CD4-positive, alpha-beta T cell (primary cell): ENCODE measurements at regions not wholly inside any gene's neighbourhood (a gene's known extent, or its start where the extent isn't known, plus 50 kb on each side); places are given as distances from the start of the nearest gene placed in this dataset.

Experiments
- ATAC-seq: fragments of 200-7000 bp; cut with Tn5 transposase; one replicate; pipeline ENCODE4 v1.10.0; 2022; ENCODE audit warnings: mild to moderate bottlenecking; ENCODE audit not compliant: poor library complexity
- CTCF ChIA-PET: fragments of 350-600 bp; sonication (Branson Sonifier 250); formaldehyde crosslinking; loops from one replicate; lab custom pipeline; 2021; ENCODE audit warnings: antibody characterized with exemption, inconsistent platforms; lab: Charles Lee
- POLR2A ChIA-PET: fragments of 350-600 bp; sonication (Branson Sonifier 250); formaldehyde crosslinking; loops from one replicate; lab custom pipeline; 2021; ENCODE audit warnings: antibody characterized with exemption, inconsistent platforms; lab: Charles Lee
- DNase-seq, 14 experiments: peaks; one replicate each; pipeline ENCODE4 v3.0.0-alpha.2; 2013 to 2020; ENCODE audit warnings: mixed read lengths in 2 of 14
- H3K27ac ChIP-seq, 2 donors: one replicate each; pipeline versions ENCODE4 v1.5.1 to v1.7.0; 2013; ENCODE audit warnings: low read length in 2 of 2, low read depth in 1 of 2, mild to moderate bottlenecking in 1 of 2
- H3K27me3 ChIP-seq, 2 experiments: 1 replicate in 1 of 2; 2 replicates in 1 of 2; pipeline versions ENCODE4 v1.6.1 to v1.7.0; 2013; ENCODE audit warnings: low read length in 2 of 2, control low read depth in 1 of 2, mild to moderate bottlenecking in 1 of 2, moderate library complexity in 1 of 2; ENCODE audit not compliant: insufficient read depth in 2 of 2, control insufficient read depth in 1 of 2
- H3K36me3 ChIP-seq: one replicate; pipeline ENCODE4 v1.6.1; 2013; ENCODE audit warnings: low read length, control low read depth; ENCODE audit not compliant: insufficient read depth
- H3K4me1 ChIP-seq: one replicate; pipeline ENCODE4 v1.6.1; 2013; ENCODE audit warnings: low read length, control low read depth; ENCODE audit not compliant: insufficient read depth
- H3K4me3 ChIP-seq: one replicate; pipeline ENCODE4 v1.5.1; 2013; ENCODE audit warnings: mild to moderate bottlenecking, low read length, moderate library complexity
- H3K9me3 ChIP-seq, 2 experiments: 1 replicate in 1 of 2; 2 replicates in 1 of 2; pipeline versions ENCODE4 v1.6.1 to v1.7.0; 2013; ENCODE audit warnings: low read length in 2 of 2, mild to moderate bottlenecking in 2 of 2, control low read depth in 1 of 2, moderate library complexity in 1 of 2; ENCODE audit not compliant: control insufficient read depth in 1 of 2, insufficient read depth in 1 of 2
- H3K27ac Mint-ChIP-seq: one replicate; pipeline ENCODE4 v1.8.0; 2020; ENCODE audit warnings: mixed read lengths
- H3K27me3 Mint-ChIP-seq: one replicate; pipeline ENCODE4 v1.8.0; 2021; ENCODE audit warnings: mixed read lengths
- H3K36me3 Mint-ChIP-seq: one replicate; pipeline ENCODE4 v1.8.0; 2021; ENCODE audit warnings: low read depth, mixed read lengths
- H3K4me1 Mint-ChIP-seq: one replicate; pipeline ENCODE4 v1.8.0; 2021; ENCODE audit warnings: low read depth, mixed read lengths
- H3K4me3 Mint-ChIP-seq: one replicate; pipeline ENCODE4 v1.8.0; 2020; ENCODE audit warnings: mild to moderate bottlenecking, mixed read lengths
- H3K9me3 Mint-ChIP-seq: one replicate; pipeline ENCODE4 v1.8.0; 2020; ENCODE audit warnings: mixed read lengths
- CTCF ChIP-seq: fragments of 200-600 bp; IDR thresholded peaks from one replicate; pipeline ENCODE4 v1.8.0; 2022; ENCODE audit warnings: antibody characterized with exemption, mild to moderate bottlenecking
- intact Hi-C, 2 experiments: fragments of 100-400 bp; cut with DNase I in 1 of 2; cut with micrococcal nuclease in 1 of 2; formaldehyde crosslinking; loops; one replicate each; pipeline versions ENCODE4 v1.15.1 to v1.9.0; 2023 to 2025; cut with DNase I, micrococcal nuclease

GRCh38 chr6:137975188-137975940, 108.3 kb downstream of the TNFAIP3 start:
- DNase-seq (peak in 5 of 14 experiments; percentile 17 to 85 (median 72)), ATAC-seq (peak; percentile 81)
- Mint-ChIP-seq H3K9me3 (no peaks in the 10 kb centered on the region), H3K4me3 (peak overlapping the region; percentile 82), H3K27me3 (no peaks in the 10 kb centered on the region), H3K27ac (peak overlapping the region; percentile 84), H3K36me3 (no peaks in the 10 kb centered on the region), H3K4me1 (peaks cover 29% of the 10 kb centered on the region)
- Histone ChIP-seq H3K36me3 (no peaks in the 10 kb centered on the region), H3K4me3 (peak overlapping the region; percentile 19), H3K4me1 (peaks cover 37% of the 10 kb centered on the region), H3K27ac (peak overlapping the region; percentile 64 to 72), H3K9me3 (no peaks in the 10 kb centered on the region), H3K27me3 (no peaks in the 10 kb centered on the region)
- POLR2A ChIA-PET, result interaction anchor here (0.6 to 1.9 kb wide), 14 partner anchors 8 to 881 kb away, joined by 3 to 34 read pairs (median 4); partner anchors contain the start of gene TNFAIP3
- CTCF ChIA-PET, result interaction anchor here (0.6 to 1.8 kb wide), 21 partner anchors 9 to 416 kb away, joined by 3 to 13 read pairs (median 4); partner anchors contain the start of gene TNFAIP3
- peak; percentile 60 for TF ChIP-seq CTCF
- intact Hi-C loops, result loop anchor here (1.0 to 10.0 kb wide), 7 partner anchors 93 to 631 kb away; no protein-coding TSS in a partner anchor

GRCh38 chr6:137976430-137976829, 109.4 kb downstream of the TNFAIP3 start:
- peaks cover 29% of the 10 kb centered on the region for H3K4me1 Mint-ChIP-seq
- intact Hi-C loops, result loop anchor here (5.0 to 10.0 kb wide), 5 partner anchors 94 to 632 kb away; no protein-coding TSS in a partner anchor
- no peak for TF ChIP-seq CTCF
- ATAC-seq (no peak), DNase-seq (no peak)
- H3K4me1 ChIP-seq, result peaks cover 39% of the 10 kb centered on the region
- no peaks in the 10 kb centered on the region for H3K36me3 Mint-ChIP-seq
- H3K27me3 ChIP-seq, result no peaks in the 10 kb centered on the region
- peak overlapping the region; percentile 84 for H3K27ac Mint-ChIP-seq
- H3K4me3 ChIP-seq, result no peak overlapping the region
- H3K27ac ChIP-seq, result peak overlapping the region in 1 of 2 donors; percentile 72
- no peaks in the 10 kb centered on the region for H3K9me3 ChIP-seq
- ChIA-PET CTCF (interaction anchor here (1.0 to 1.8 kb wide), 7 partner anchors 89 to 289 kb away, joined by 3 to 13 read pairs (median 4); no protein-coding TSS in a partner anchor), POLR2A (interaction anchor here (0.7 to 1.8 kb wide), 5 partner anchors 9 to 270 kb away, joined by 3 to 34 read pairs (median 5); partner anchors contain the start of gene TNFAIP3)
- no peaks in the 10 kb centered on the region for H3K36me3 ChIP-seq
- no peaks in the 10 kb centered on the region for H3K9me3 Mint-ChIP-seq
- peak overlapping the region; percentile 23 for H3K4me3 Mint-ChIP-seq
- H3K27me3 Mint-ChIP-seq, result no peaks in the 10 kb centered on the region

GRCh38 chr6:137977206-137977605, 110.1 kb downstream of the TNFAIP3 start:
- peaks cover 39% of the 10 kb centered on the region for H3K4me1 ChIP-seq
- H3K4me3 ChIP-seq, result no peak overlapping the region
- H3K27ac ChIP-seq, result no peak overlapping the region
- Mint-ChIP-seq H3K27ac (peak overlapping the region; percentile 84), H3K27me3 (no peaks in the 10 kb centered on the region), H3K4me1 (peaks cover 30% of the 10 kb centered on the region), H3K36me3 (no peaks in the 10 kb centered on the region), H3K4me3 (no peak overlapping the region), H3K9me3 (no peaks in the 10 kb centered on the region)
- no peaks in the 10 kb centered on the region for H3K9me3 ChIP-seq
- CTCF ChIA-PET, result no interaction called here
- H3K36me3 ChIP-seq, result no peaks in the 10 kb centered on the region
- POLR2A ChIA-PET, result interaction anchor here (1.3 kb wide), 1 partner anchor 278 kb away, joined by 3 read pairs; no protein-coding TSS in a partner anchor
- no peak for DNase-seq
- no peak for TF ChIP-seq CTCF
- ATAC-seq, result no peak
- intact Hi-C loops, result loop anchor here (5.0 to 10.0 kb wide), 5 partner anchors 95 to 632 kb away; no protein-coding TSS in a partner anchor
- no peaks in the 10 kb centered on the region for H3K27me3 ChIP-seq
